ENCODE measurements at regions not wholly inside any gene's neighbourhood (a gene's known extent, or its start where the extent isn't known, plus 50 kb on each side); places are given as distances from the start of the nearest gene placed in this dataset.
A peak's percentile ranks its signal among the peaks of the same experiment; 100 is the strongest.

DNA sequence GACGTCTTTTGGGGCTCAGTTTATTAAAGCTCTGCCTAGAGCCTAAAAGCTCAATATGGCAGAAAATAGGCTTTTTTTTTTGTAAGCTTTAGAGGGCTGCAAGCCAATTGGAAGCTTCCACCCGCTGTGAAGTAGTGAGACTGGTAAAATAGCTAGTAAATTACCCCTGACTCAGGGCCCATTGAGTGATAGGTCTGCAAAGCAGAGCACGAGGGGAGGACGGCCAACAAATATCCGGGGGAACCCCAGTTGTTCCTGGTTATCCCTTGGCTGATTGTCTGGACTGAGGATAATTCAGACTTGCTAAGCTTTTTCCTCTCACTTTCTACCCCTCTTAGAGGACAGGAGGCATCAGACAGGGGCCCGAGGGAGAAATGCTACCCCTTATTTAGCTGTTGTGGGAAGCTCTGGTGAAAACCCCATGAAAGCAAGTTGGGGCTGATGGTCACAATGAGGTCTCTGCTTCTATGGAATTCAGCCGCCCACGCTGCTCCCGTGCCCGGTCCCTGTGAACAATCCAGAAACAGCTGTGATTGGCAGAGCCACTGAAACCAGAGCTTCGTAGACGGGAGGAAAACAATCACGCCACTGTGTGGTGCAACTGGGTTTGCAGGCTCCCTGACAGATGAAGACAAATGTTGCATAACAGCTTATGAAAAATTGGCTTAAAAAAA lies 141.9 kb upstream of the LGALSL start:
- Histone ChIP-seq H3K27me3 (ENCODE audit: insufficient read depth, poor library complexity, severe bottlenecking) (no peaks in the 10 kb centered on the region), H3K27ac (replicated peaks) (no peak overlapping the region), H3K4me3 (replicated peaks; ENCODE audit: insufficient read depth, low read length) (no peak overlapping the region)
- peak; percentile 18 to 64 for DNase-seq (ENCODE audit: low read depth in 1 of 2, low spot score in 1 of 2)
- TF ChIP-seq CTCF (IDR thresholded peaks at IDR 0.05; ENCODE audit: insufficient read depth, low read length) (peak; percentile 16), SPI1 (IDR thresholded peaks at IDR 0.05; ENCODE audit: borderline replicate concordance, low read depth) (no peak), GABPA (IDR thresholded peaks at IDR 0.05; ENCODE audit: low read depth) (no peak), POLR2AphosphoS5 (IDR thresholded peaks at IDR 0.05; ENCODE audit: low read depth) (no peak)
- TF ChIP-seq, protein P1, sequence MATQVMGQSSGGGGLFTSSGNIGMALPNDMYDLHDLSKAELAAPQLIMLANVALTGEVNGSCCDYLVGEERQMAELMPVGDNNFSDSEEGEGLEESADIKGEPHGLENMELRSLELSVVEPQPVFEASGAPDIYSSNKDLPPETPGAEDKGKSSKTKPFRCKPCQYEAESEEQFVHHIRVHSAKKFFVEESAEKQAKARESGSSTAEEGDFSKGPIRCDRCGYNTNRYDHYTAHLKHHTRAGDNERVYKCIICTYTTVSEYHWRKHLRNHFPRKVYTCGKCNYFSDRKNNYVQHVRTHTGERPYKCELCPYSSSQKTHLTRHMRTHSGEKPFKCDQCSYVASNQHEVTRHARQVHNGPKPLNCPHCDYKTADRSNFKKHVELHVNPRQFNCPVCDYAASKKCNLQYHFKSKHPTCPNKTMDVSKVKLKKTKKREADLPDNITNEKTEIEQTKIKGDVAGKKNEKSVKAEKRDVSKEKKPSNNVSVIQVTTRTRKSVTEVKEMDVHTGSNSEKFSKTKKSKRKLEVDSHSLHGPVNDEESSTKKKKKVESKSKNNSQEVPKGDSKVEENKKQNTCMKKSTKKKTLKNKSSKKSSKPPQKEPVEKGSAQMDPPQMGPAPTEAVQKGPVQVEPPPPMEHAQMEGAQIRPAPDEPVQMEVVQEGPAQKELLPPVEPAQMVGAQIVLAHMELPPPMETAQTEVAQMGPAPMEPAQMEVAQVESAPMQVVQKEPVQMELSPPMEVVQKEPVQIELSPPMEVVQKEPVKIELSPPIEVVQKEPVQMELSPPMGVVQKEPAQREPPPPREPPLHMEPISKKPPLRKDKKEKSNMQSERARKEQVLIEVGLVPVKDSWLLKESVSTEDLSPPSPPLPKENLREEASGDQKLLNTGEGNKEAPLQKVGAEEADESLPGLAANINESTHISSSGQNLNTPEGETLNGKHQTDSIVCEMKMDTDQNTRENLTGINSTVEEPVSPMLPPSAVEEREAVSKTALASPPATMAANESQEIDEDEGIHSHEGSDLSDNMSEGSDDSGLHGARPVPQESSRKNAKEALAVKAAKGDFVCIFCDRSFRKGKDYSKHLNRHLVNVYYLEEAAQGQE (IDR thresholded peaks at IDR 0.05; ENCODE audit: insufficient replicate concordance, low read depth): no peak

DNA sequence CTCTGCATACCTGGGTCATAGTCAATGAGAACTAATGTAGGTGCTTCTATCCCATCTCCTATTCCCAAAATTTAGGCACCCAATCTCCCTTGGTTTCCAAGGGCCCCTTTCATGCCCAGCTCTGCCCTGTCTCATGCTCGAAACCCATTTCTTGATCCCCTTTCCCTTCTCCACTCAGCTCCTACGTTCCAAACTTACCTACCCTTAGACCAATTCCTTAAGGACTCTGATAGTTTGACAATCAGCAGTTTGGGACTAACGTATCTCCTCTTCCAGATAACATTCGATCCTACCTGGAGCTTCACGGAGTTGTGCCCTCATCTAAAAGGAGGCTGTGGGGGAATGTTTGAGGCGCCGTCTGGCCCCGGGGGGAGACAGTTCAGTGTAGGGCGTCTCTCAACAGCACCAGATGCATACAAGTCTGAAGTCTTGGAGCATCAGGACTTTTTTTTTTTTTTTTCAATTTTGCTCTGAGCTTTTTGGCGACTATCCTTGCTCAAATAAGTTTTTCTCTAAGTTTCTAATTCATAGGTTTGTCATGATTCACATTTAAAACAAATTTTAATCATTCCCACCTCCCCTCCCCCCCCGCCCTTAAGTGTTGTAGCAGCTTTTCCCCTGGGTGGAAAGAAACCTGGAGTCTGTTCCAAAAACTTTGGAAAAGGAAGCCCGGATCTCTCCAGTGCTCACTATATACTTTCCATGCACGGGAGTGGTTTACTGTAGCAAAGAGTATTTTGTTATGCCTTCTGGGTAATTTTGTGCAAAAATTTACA lies 141.2 kb upstream of the LGALSL start:
- H3K27ac ChIP-seq (replicated peaks): no peak overlapping the region
- no peaks in the 10 kb centered on the region for H3K27me3 ChIP-seq (ENCODE audit: insufficient read depth, poor library complexity, severe bottlenecking)
- DNase-seq (ENCODE audit: low read depth in 1 of 2, low spot score in 1 of 2): no peak
- H3K4me3 ChIP-seq (replicated peaks; ENCODE audit: insufficient read depth, low read length): no peak overlapping the region
- no peak for TF ChIP-seq SPI1 (IDR thresholded peaks at IDR 0.05; ENCODE audit: borderline replicate concordance, low read depth)

GRCh38 chr2:64313398-64313723 lies 140.6 kb upstream of the LGALSL start:
- H3K27me3 ChIP-seq (ENCODE audit: insufficient read depth, poor library complexity, severe bottlenecking): no peaks in the 10 kb centered on the region
- TF ChIP-seq, protein P1 (IDR thresholded peaks at IDR 0.05; ENCODE audit: insufficient replicate concordance, low read depth): no peak
- TF ChIP-seq SPI1 (IDR thresholded peaks at IDR 0.05; ENCODE audit: borderline replicate concordance, low read depth) (no peak), POLR2AphosphoS5 (IDR thresholded peaks at IDR 0.05; ENCODE audit: low read depth) (no peak), GABPA (IDR thresholded peaks at IDR 0.05; ENCODE audit: low read depth) (no peak), CTCF (IDR thresholded peaks at IDR 0.05; ENCODE audit: insufficient read depth, low read length) (no peak)
- DNase-seq (ENCODE audit: low read depth in 1 of 2, low spot score in 1 of 2): no peak
- H3K4me3 ChIP-seq (replicated peaks; ENCODE audit: insufficient read depth, low read length): no peak overlapping the region
- no peak overlapping the region for H3K27ac ChIP-seq (replicated peaks)

DNA sequence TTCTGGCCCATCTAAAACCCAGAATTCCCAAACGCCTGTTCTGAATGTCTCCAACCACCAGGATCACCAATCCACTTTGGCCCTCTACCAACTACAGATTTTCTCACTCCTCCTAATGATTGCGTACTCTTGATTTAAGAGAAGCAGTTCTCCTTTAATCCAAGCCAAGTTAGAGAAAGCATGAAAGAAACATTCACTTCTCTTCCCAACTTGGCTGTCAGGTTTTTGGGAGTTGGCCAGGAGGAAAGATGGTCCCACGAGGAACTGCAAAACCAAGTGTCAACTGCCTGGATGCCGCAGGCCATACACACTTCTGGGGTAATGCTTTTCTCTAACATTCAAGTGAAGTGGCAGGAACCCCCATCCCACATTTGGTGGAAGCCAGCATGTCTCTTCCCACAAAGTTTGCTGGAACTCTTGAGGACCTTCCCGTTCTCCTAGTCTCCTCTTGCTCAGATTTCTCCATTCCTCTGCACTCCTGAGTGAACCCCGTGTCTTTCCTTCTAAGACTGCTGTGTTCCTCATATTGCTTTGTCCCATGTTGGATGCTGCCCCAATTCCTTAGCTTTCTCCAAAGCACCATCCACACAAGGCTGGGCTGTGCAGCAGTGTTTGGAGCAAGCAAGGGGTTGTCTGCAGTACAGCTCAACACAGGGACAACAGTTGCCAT lies 138.5 kb upstream of the LGALSL start:
- H3K27ac ChIP-seq (replicated peaks): no peak overlapping the region
- DNase-seq (ENCODE audit: low read depth in 1 of 2, low spot score in 1 of 2): no peak
- no peak for TF ChIP-seq SPI1 (IDR thresholded peaks at IDR 0.05; ENCODE audit: borderline replicate concordance, low read depth)
- no peak for TF ChIP-seq POLR2AphosphoS5 (IDR thresholded peaks at IDR 0.05; ENCODE audit: low read depth)
- no peak for TF ChIP-seq GABPA (IDR thresholded peaks at IDR 0.05; ENCODE audit: low read depth)
- no peak for TF ChIP-seq CTCF (IDR thresholded peaks at IDR 0.05; ENCODE audit: insufficient read depth, low read length)
- TF ChIP-seq, protein P1 (IDR thresholded peaks at IDR 0.05; ENCODE audit: insufficient replicate concordance, low read depth): no peak
- H3K27me3 ChIP-seq (ENCODE audit: insufficient read depth, poor library complexity, severe bottlenecking): no peaks in the 10 kb centered on the region
- H3K4me3 ChIP-seq (replicated peaks; ENCODE audit: insufficient read depth, low read length): no peak overlapping the region
